ENCODE measurements at regions not wholly inside any gene's neighbourhood (a gene's known extent, or its start where the extent isn't known, plus 50 kb on each side); places are given as distances from the start of the nearest gene placed in this dataset.

- H3K36me3 ChIP-seq = no peaks in the 10 kb centered on the region
- TF ChIP-seq CTCF (IDR thresholded peaks at IDR 0.05) (no peak), POLR2AphosphoS5 (IDR thresholded peaks at IDR 0.05) (no peak), POLR2A (IDR thresholded peaks at IDR 0.05) (no peak)
- no peak overlapping the region for H3K27ac ChIP-seq
- no peaks in the 10 kb centered on the region for H3K4me1 ChIP-seq (replicated peaks)
- intact Hi-C loops (cut with DNase I) = no loop called here
- no peaks in the 10 kb centered on the region for H3K9me3 ChIP-seq
- WGBS = 88% methylated on average over 5 of the region's 5 CpGs
- no peak for DNase-seq (ENCODE audit: low spot score)
- no peaks in the 10 kb centered on the region for H3K27me3 ChIP-seq (replicated peaks; ENCODE audit: insufficient read depth)
- no peak overlapping the region for H3K4me3 ChIP-seq
Measured at GRCh38 chr14:71602524-71602923, 329.7 kb upstream of the RGS6 start.

- no peaks in the 10 kb centered on the region for H3K36me3 ChIP-seq
- H3K4me3 ChIP-seq = no peak overlapping the region
- DNase-seq (ENCODE audit: low spot score) = no peak
- H3K27ac ChIP-seq = no peak overlapping the region
- no peaks in the 10 kb centered on the region for H3K9me3 ChIP-seq
- H3K27me3 ChIP-seq (replicated peaks; ENCODE audit: insufficient read depth) = no peaks in the 10 kb centered on the region
- TF ChIP-seq CTCF (IDR thresholded peaks at IDR 0.05) (no peak), POLR2A (IDR thresholded peaks at IDR 0.05) (no peak)
- intact Hi-C loops (cut with DNase I) = no loop called here
- H3K4me1 ChIP-seq (replicated peaks) = no peaks in the 10 kb centered on the region
Measured at GRCh38 chr14:71604231-71604630, 328.0 kb upstream of the RGS6 start.

- H3K4me1 ChIP-seq (replicated peaks) = no peaks in the 10 kb centered on the region
- no peaks in the 10 kb centered on the region for H3K27me3 ChIP-seq (replicated peaks; ENCODE audit: insufficient read depth)
- 98% methylated on average over 5 of the region's 5 CpGs for WGBS
- H3K27ac ChIP-seq = no peak overlapping the region
- no peaks in the 10 kb centered on the region for H3K9me3 ChIP-seq
- no peak overlapping the region for H3K4me3 ChIP-seq
- TF ChIP-seq POLR2A (IDR thresholded peaks at IDR 0.05) (no peak), CTCF (IDR thresholded peaks at IDR 0.05) (no peak), POLR2AphosphoS5 (IDR thresholded peaks at IDR 0.05) (no peak)
- no peak for DNase-seq (ENCODE audit: low spot score)
- H3K36me3 ChIP-seq = no peaks in the 10 kb centered on the region
- intact Hi-C loops (cut with DNase I) = no loop called here
Measured at GRCh38 chr14:71606064-71606463, 326.2 kb upstream of the RGS6 start.

GRCh38 chr14:71606575-71606974 is 325.7 kb upstream of the RGS6 start:
- 93% methylated on average over 5 of the region's 5 CpGs for WGBS

More at GRCh38 chr14:71606575-71606974, 325.7 kb upstream of the RGS6 start:
- no peaks in the 10 kb centered on the region for H3K4me1 ChIP-seq (replicated peaks)
- DNase-seq (ENCODE audit: low spot score) = no peak
- H3K9me3 ChIP-seq = no peaks in the 10 kb centered on the region
- no peaks in the 10 kb centered on the region for H3K36me3 ChIP-seq
- intact Hi-C loops (cut with DNase I) = no loop called here
- TF ChIP-seq POLR2A (IDR thresholded peaks at IDR 0.05) = no peak
- no peak for TF ChIP-seq POLR2AphosphoS5 (IDR thresholded peaks at IDR 0.05)
- TF ChIP-seq CTCF (IDR thresholded peaks at IDR 0.05) = no peak
- H3K27me3 ChIP-seq (replicated peaks; ENCODE audit: insufficient read depth) = no peaks in the 10 kb centered on the region
- no peak overlapping the region for H3K27ac ChIP-seq
- no peak overlapping the region for H3K4me3 ChIP-seq

All from prostate gland (tissue), 2 donors.